Astrocyte of the cerebellum (primary cell): ENCODE measurements at regions not wholly inside any gene's neighbourhood (a gene's known extent, or its start where the extent isn't known, plus 50 kb on each side); places are given as distances from the start of the nearest gene placed in this dataset.
A peak's percentile ranks its signal among the peaks of the same experiment; 100 is the strongest.

Experiments
- DNase-seq: peaks from one replicate; pipeline ENCODE4 v3.0.0-alpha.2; 2011; ENCODE audit warnings: low read depth
- H3K4me3 ChIP-seq: 2 replicates; pipeline ENCODE4 v1.5.1; 2011; ENCODE audit warnings: mild to moderate bottlenecking, low read depth, low read length, moderate library complexity
- CTCF ChIP-seq: IDR thresholded peaks from 2 replicates; pipeline ENCODE4 v1.5.1; 2012; ENCODE audit warnings: low read length, low read depth, moderate library complexity, mild to moderate bottlenecking; ENCODE audit errors: missing control alignments
- in situ Hi-C: cut with HindIII; loops from 2 replicates; pipeline ENCODE4 v1.10.0; 2017; ENCODE audit warnings: low sequenced_read_pairs

- no peak for TF ChIP-seq CTCF
- in situ Hi-C loops: no loop called here
- peak; percentile 80 for DNase-seq
- no peak overlapping the region for H3K4me3 ChIP-seq
Measured at GRCh38 chr18:40877096-40877495, 1077.9 kb upstream of the PIK3C3 start.

GRCh38 chr18:40875101-40875615 lies 1079.9 kb upstream of the PIK3C3 start:
- H3K4me3 ChIP-seq: no peak overlapping the region
- in situ Hi-C loops: no loop called here
- no peak for TF ChIP-seq CTCF
- no peak for DNase-seq

- TF ChIP-seq CTCF: no peak
- no peak for DNase-seq
- no peak overlapping the region for H3K4me3 ChIP-seq
- in situ Hi-C loops: no loop called here
Measured at GRCh38 chr18:40874233-40874632, 1080.8 kb upstream of the PIK3C3 start.

- in situ Hi-C loops: loop anchor here (5.0 kb wide), 1 partner anchor 54 kb away; no protein-coding TSS in a partner anchor
- no peak for TF ChIP-seq CTCF
- no peak for DNase-seq
- H3K4me3 ChIP-seq: no peak overlapping the region
Measured at GRCh38 chr18:40868110-40868858, 1086.8 kb upstream of the PIK3C3 start.

GRCh38 chr18:40867459-40867858 lies 1087.6 kb upstream of the PIK3C3 start:
- no peak for DNase-seq
- in situ Hi-C loops: loop anchor here (5.0 kb wide), 1 partner anchor 55 kb away; no protein-coding TSS in a partner anchor
- no peak for TF ChIP-seq CTCF
- H3K4me3 ChIP-seq: no peak overlapping the region

- H3K4me3 ChIP-seq: no peak overlapping the region
- in situ Hi-C loops: loop anchor here (5.0 kb wide), 1 partner anchor 55 kb away; no protein-coding TSS in a partner anchor
- DNase-seq: no peak
- TF ChIP-seq CTCF: no peak
Measured at GRCh38 chr18:40866968-40867367, 1088.1 kb upstream of the PIK3C3 start.
